HepG2 (cell line): ENCODE measurements at regions not wholly inside any gene's neighbourhood (a gene's known extent, or its start where the extent isn't known, plus 50 kb on each side); places are given as distances from the start of the nearest gene placed in this dataset.
"Not testable (repeated sequence)": the region's sequence is repeated elsewhere in the genome, so short reads cannot be mapped to it uniquely, and the experiment has no call there.

Source experiments
- ATAC-seq: fragments of 200-7000 bp; cut with Tn5 transposase; 3 replicates; pipeline ENCODE4 v1.9.1; 2020; ENCODE audit warnings: mild to moderate bottlenecking, moderate library complexity
- BruUV-seq: library from RNA; stranded (reverse); fragments of 400-500 nt; replicated peaks from 2 replicates; lab custom pipeline; 2021; lab: Mats Ljungman, UMichigan
- CTCF ChIA-PET: fragments of 300-600 bp; formaldehyde crosslinking; extraction: SDS; loops from one replicate; lab custom pipeline; 2021; ENCODE audit warnings: low total read pairs, inconsistent platforms, low intra/inter-chr PET ratio; lab: Yijun Ruan, JAX
- POLR2A ChIA-PET: fragments of 350-600 bp; sonication (Branson Sonifier 250); formaldehyde crosslinking; loops from one replicate; lab custom pipeline; 2020; ENCODE audit warnings: antibody characterized with exemption, inconsistent platforms; lab: Yijun Ruan, JAX
- DNase-seq: peaks from one replicate; pipeline ENCODE4 v3.0.0-alpha.2; 2015; ENCODE audit warnings: low spot score
- FAIRE-seq: peaks from 3 replicates; lab custom pipeline; 2011; peaks lifted over from hg19 to GRCh38; lab: Jason Lieb, UNC
- H2AFZ ChIP-seq: one replicate; pipeline ENCODE4 v1.6.1; 2011; ENCODE audit warnings: low read length, inconsistent platforms
- H3K27ac ChIP-seq: fragments of 300-600 bp; 3 replicates; pipeline ENCODE4 v1.8.0; 2011; ENCODE audit warnings: mixed run types, mild to moderate bottlenecking, mixed read lengths, low read length, inconsistent platforms; ENCODE audit not compliant: insufficient read depth; ENCODE audit errors: extremely low read length
- H3K27me3 ChIP-seq, 2 experiments: fragments of 200-600 bp in 1 of 2; 2 replicates in 1 of 2; 3 replicates in 1 of 2; pipeline versions ENCODE4 v1.6.0 to v1.8.0; 2011; ENCODE audit warnings: low read length in 2 of 2, mild to moderate bottlenecking in 2 of 2, moderate library complexity in 2 of 2, inconsistent platforms in 1 of 2; ENCODE audit not compliant: insufficient read depth in 2 of 2, control insufficient read depth in 1 of 2
- H3K36me3 ChIP-seq, 2 experiments: fragments of 200-600 bp in 1 of 2; replicated peaks in 1 of 2; 2 replicates in 1 of 2; 3 replicates in 1 of 2; pipeline versions ENCODE4 v1.5.1 to v1.8.0; 2011; ENCODE audit warnings: low read length in 2 of 2, inconsistent platforms in 1 of 2; ENCODE audit not compliant: insufficient read depth in 2 of 2, control insufficient read depth in 1 of 2
- H3K4me1 ChIP-seq: 2 replicates; pipeline ENCODE4 v1.5.1; 2012; ENCODE audit warnings: low read length, inconsistent platforms; ENCODE audit not compliant: insufficient read depth
- H3K4me2 ChIP-seq: 2 replicates; pipeline ENCODE4 v1.6.0; 2011; ENCODE audit warnings: low read depth, low read length, inconsistent platforms
- H3K4me3 ChIP-seq, 3 experiments: fragments of 200-600 bp in 1 of 3; sonication (generic), shearing (Covaris generic) in 1 of 3; replicated peaks in 1 of 3; 2 replicates each; pipeline ENCODE4 v1.5.1; 2011 to 2016; ENCODE audit warnings: low read length in 3 of 3, inconsistent platforms in 2 of 3, low read depth in 2 of 3, mild to moderate bottlenecking in 2 of 3, control low read depth in 1 of 3, mixed read lengths in 1 of 3; ENCODE audit not compliant: insufficient read depth in 1 of 3
- H3K79me2 ChIP-seq: one replicate; pipeline ENCODE4 v1.6.1; 2011; ENCODE audit warnings: low read length, inconsistent platforms; ENCODE audit not compliant: insufficient read depth
- H3K9ac ChIP-seq: 2 replicates; pipeline ENCODE4 v1.6.0; 2011; ENCODE audit warnings: mild to moderate bottlenecking, low read depth, low read length, inconsistent platforms; ENCODE audit not compliant: insufficient read depth
- H3K9me3 ChIP-seq: 2 replicates; pipeline ENCODE4 v1.5.1; 2012; ENCODE audit warnings: mild to moderate bottlenecking, low read length
- H4K20me1 ChIP-seq: 2 replicates; pipeline ENCODE4 v1.6.0; 2011; ENCODE audit warnings: inconsistent platforms, mild to moderate bottlenecking, low read length, moderate library complexity; ENCODE audit not compliant: insufficient read depth
- CENPBD1 ChIP-seq: sonication (generic); formaldehyde crosslinking; IDR thresholded peaks from 2 replicates; pipeline ENCODE4 v1.8.0; 2022; ENCODE audit warnings: missing genetic modification reagents, low read depth, mild to moderate bottlenecking, borderline replicate concordance
- GPBP1L1 ChIP-seq: sonication (generic); formaldehyde crosslinking; IDR thresholded peaks from 2 replicates; pipeline ENCODE4 v1.5.0; 2020; ENCODE audit warnings: mild to moderate bottlenecking, missing genetic modification reagents
- JDP2 ChIP-seq: sonication (generic); formaldehyde crosslinking; IDR thresholded peaks from 2 replicates; pipeline ENCODE4 v1.8.1; 2022; ENCODE audit warnings: missing genetic modification reagents, borderline replicate concordance
- RXRA ChIP-seq: sonication (generic); formaldehyde crosslinking; IDR thresholded peaks from 2 replicates; pipeline ENCODE4 v1.5.1; 2020; ENCODE audit warnings: missing genetic modification reagents
- SNAPC4 ChIP-seq: sonication (generic); formaldehyde crosslinking; IDR thresholded peaks from 2 replicates; pipeline ENCODE4 v1.4.0; 2020; ENCODE audit warnings: mild to moderate bottlenecking, missing genetic modification reagents
- ZBTB7A ChIP-seq: sonication (generic); formaldehyde crosslinking; IDR thresholded peaks from 2 replicates; pipeline ENCODE4 v1.8.0; 2022; ENCODE audit warnings: mild to moderate bottlenecking, missing genetic modification reagents
- ZEB1 ChIP-seq: IDR thresholded peaks from 2 replicates; pipeline ENCODE4 v1.6.1; 2012; ENCODE audit warnings: mild to moderate bottlenecking, low read depth, inconsistent platforms; ENCODE audit not compliant: insufficient replicate concordance
- WGBS: methylation state at CpG from one replicate; pipeline ENCODE4 v1.1.6; 2017; ENCODE audit warnings: low lambda C conversion rate; 5-methylcytosine and 5-hydroxymethylcytosine counted together
- in situ Hi-C: cut with HindIII; loops from 2 replicates; pipeline ENCODE4 v1.10.0; 2017; ENCODE audit warnings: low pct_unique_long_range_greater_than_20kb; ENCODE audit not compliant: extremely low pct_ligation_motif_present
- intact Hi-C: fragments of 100-400 bp; cut with micrococcal nuclease; formaldehyde crosslinking; loops from one replicate; pipeline ENCODE4 v1.10.0; 2022; ENCODE audit not compliant: unreplicated experiment

- WGBS = 0% methylated on average over 4 of the region's 9 CpGs
- Histone ChIP-seq H2AFZ (no peak overlapping the region), H3K4me3 (no peak overlapping the region), H3K36me3 (no peaks in the 10 kb centered on the region), H4K20me1 (no peaks in the 10 kb centered on the region), H3K9me3 (no peaks in the 10 kb centered on the region), H3K9ac (no peak overlapping the region), H3K27me3 (no peaks in the 10 kb centered on the region), H3K27ac (no peak overlapping the region), H3K4me1 (no peaks in the 10 kb centered on the region), H3K4me2 (no peak overlapping the region), H3K79me2 (no peaks in the 10 kb centered on the region)
- DNase-seq (no peak), ATAC-seq (no peak), FAIRE-seq (no peak)
- intact Hi-C loops (no loop called here), in situ Hi-C loops (no loop called here)
- ChIA-PET POLR2A (no interaction called here), CTCF (no interaction called here)
- BruUV-seq = no TSS peak
- no peak for TF ChIP-seq JDP2
- no peak for TF ChIP-seq GPBP1L1
- TF ChIP-seq RXRA (CRISPR knock-in tag) = no peak
- TF ChIP-seq ZBTB7A (CRISPR knock-in tag) = no peak
- TF ChIP-seq ZEB1 = no peak
- no peak for TF ChIP-seq SNAPC4 (CRISPR knock-in tag)
- TF ChIP-seq CENPBD1 (CRISPR knock-in tag) = no peak
Measured at GRCh38 chrX:64698317-64698716, 277.9 kb downstream of the ZC4H2 start.

GRCh38 chrX:64695372-64695771, 280.9 kb downstream of the ZC4H2 start:
- H3K4me1 ChIP-seq, H3K4me2 ChIP-seq, DNase-seq, H3K27me3 ChIP-seq, H2AFZ ChIP-seq, H3K9me3 ChIP-seq, intact Hi-C loops, H4K20me1 ChIP-seq, ATAC-seq, FAIRE-seq, H3K27ac ChIP-seq, CTCF ChIA-PET, POLR2A ChIA-PET, H3K4me3 ChIP-seq, in situ Hi-C loops, BruUV-seq, H3K36me3 ChIP-seq, H3K9ac ChIP-seq, H3K79me2 ChIP-seq: not testable (repeated sequence)
- WGBS = 0% methylated on average over 2 of the region's 7 CpGs
